Fibroblast of skin of abdomen (primary cell): ENCODE measurements at regions not wholly inside any gene's neighbourhood (a gene's known extent, or its start where the extent isn't known, plus 50 kb on each side); places are given as distances from the start of the nearest gene placed in this dataset.

Source experiments
- DNase-seq: peaks from one replicate; pipeline ENCODE4 v3.0.0-alpha.2; 2013

GRCh38 chr5:89110916-89111646 is 228.1 kb upstream of the MEF2C start:
- peak; percentile 21 for DNase-seq

- no peak for DNase-seq
These were observed 223.5 kb upstream of the MEF2C start for GRCh38 chr5:89106480-89106879.

GRCh38 chr5:89105836-89106235 is 222.9 kb upstream of the MEF2C start:
- DNase-seq = peak; percentile 43

- peak; percentile 25 for DNase-seq
These were observed 222.2 kb upstream of the MEF2C start for GRCh38 chr5:89105171-89105695.

- no peak for DNase-seq
These were observed 215.3 kb upstream of the MEF2C start for GRCh38 chr5:89098199-89098756.

- DNase-seq = no peak
These were observed 214.1 kb upstream of the MEF2C start for GRCh38 chr5:89097103-89097502.

- DNase-seq = no peak
These were observed 212.4 kb upstream of the MEF2C start for GRCh38 chr5:89095341-89095740.

- peak; percentile 45 for DNase-seq
These were observed 207.1 kb upstream of the MEF2C start for GRCh38 chr5:89090037-89090436.

GRCh38 chr5:89087551-89088318 is 204.8 kb upstream of the MEF2C start:
- no peak for DNase-seq

GRCh38 chr5:89087128-89087527 is 204.1 kb upstream of the MEF2C start:
- DNase-seq = no peak

- DNase-seq = peak; percentile 29
These were observed 203.6 kb upstream of the MEF2C start for GRCh38 chr5:89086390-89087086.

- peak; percentile 93 for DNase-seq
These were observed 200.8 kb upstream of the MEF2C start for GRCh38 chr5:89083791-89084190.

GRCh38 chr5:89081360-89081759 is 198.4 kb upstream of the MEF2C start:
- DNase-seq = no peak

GRCh38 chr5:89080467-89081116 is 197.6 kb upstream of the MEF2C start:
- no peak for DNase-seq

- DNase-seq = no peak
These were observed 190.1 kb upstream of the MEF2C start for GRCh38 chr5:89072842-89073672.

- DNase-seq = no peak
These were observed 189.0 kb upstream of the MEF2C start for GRCh38 chr5:89071941-89072331.

GRCh38 chr5:89071101-89071940 is 188.3 kb upstream of the MEF2C start:
- no peak for DNase-seq

- no peak for DNase-seq
These were observed 186.6 kb upstream of the MEF2C start for GRCh38 chr5:89069591-89069990.

- no peak for DNase-seq
These were observed 184.4 kb upstream of the MEF2C start for GRCh38 chr5:89067362-89067761.

GRCh38 chr5:89065919-89066318 is 182.9 kb upstream of the MEF2C start:
- DNase-seq = peak; percentile 21
